ENCODE measurements at regions not wholly inside any gene's neighbourhood (a gene's known extent, or its start where the extent isn't known, plus 50 kb on each side); places are given as distances from the start of the nearest gene placed in this dataset.

- TF ChIP-seq, protein P1, sequence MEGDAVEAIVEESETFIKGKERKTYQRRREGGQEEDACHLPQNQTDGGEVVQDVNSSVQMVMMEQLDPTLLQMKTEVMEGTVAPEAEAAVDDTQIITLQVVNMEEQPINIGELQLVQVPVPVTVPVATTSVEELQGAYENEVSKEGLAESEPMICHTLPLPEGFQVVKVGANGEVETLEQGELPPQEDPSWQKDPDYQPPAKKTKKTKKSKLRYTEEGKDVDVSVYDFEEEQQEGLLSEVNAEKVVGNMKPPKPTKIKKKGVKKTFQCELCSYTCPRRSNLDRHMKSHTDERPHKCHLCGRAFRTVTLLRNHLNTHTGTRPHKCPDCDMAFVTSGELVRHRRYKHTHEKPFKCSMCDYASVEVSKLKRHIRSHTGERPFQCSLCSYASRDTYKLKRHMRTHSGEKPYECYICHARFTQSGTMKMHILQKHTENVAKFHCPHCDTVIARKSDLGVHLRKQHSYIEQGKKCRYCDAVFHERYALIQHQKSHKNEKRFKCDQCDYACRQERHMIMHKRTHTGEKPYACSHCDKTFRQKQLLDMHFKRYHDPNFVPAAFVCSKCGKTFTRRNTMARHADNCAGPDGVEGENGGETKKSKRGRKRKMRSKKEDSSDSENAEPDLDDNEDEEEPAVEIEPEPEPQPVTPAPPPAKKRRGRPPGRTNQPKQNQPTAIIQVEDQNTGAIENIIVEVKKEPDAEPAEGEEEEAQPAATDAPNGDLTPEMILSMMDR (IDR thresholded peaks at IDR 0.05) = no peak
- TF ChIP-seq, protein P2, sequence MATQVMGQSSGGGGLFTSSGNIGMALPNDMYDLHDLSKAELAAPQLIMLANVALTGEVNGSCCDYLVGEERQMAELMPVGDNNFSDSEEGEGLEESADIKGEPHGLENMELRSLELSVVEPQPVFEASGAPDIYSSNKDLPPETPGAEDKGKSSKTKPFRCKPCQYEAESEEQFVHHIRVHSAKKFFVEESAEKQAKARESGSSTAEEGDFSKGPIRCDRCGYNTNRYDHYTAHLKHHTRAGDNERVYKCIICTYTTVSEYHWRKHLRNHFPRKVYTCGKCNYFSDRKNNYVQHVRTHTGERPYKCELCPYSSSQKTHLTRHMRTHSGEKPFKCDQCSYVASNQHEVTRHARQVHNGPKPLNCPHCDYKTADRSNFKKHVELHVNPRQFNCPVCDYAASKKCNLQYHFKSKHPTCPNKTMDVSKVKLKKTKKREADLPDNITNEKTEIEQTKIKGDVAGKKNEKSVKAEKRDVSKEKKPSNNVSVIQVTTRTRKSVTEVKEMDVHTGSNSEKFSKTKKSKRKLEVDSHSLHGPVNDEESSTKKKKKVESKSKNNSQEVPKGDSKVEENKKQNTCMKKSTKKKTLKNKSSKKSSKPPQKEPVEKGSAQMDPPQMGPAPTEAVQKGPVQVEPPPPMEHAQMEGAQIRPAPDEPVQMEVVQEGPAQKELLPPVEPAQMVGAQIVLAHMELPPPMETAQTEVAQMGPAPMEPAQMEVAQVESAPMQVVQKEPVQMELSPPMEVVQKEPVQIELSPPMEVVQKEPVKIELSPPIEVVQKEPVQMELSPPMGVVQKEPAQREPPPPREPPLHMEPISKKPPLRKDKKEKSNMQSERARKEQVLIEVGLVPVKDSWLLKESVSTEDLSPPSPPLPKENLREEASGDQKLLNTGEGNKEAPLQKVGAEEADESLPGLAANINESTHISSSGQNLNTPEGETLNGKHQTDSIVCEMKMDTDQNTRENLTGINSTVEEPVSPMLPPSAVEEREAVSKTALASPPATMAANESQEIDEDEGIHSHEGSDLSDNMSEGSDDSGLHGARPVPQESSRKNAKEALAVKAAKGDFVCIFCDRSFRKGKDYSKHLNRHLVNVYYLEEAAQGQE (IDR thresholded peaks at IDR 0.05; ENCODE audit: insufficient read depth in 1 of 2, low read depth in 2 of 2, low read length in 1 of 2) = no peak
- TF ChIP-seq POLR2AphosphoS5 (IDR thresholded peaks at IDR 0.05; ENCODE audit: low read depth, low read length) (no peak), SIN3A (IDR thresholded peaks at IDR 0.05; ENCODE audit: borderline replicate concordance, insufficient read depth, low read depth, low read length) (no peak), TCF7L2 (IDR thresholded peaks at IDR 0.05; ENCODE audit: low read depth, low read length) (no peak)
These were observed 84.3 kb upstream of the BRINP1 start for GRCh38 chr9:119453490-119453911.
